ENCODE measurements at regions not wholly inside any gene's neighbourhood (a gene's known extent, or its start where the extent isn't known, plus 50 kb on each side); places are given as distances from the start of the nearest gene placed in this dataset.

DNA sequence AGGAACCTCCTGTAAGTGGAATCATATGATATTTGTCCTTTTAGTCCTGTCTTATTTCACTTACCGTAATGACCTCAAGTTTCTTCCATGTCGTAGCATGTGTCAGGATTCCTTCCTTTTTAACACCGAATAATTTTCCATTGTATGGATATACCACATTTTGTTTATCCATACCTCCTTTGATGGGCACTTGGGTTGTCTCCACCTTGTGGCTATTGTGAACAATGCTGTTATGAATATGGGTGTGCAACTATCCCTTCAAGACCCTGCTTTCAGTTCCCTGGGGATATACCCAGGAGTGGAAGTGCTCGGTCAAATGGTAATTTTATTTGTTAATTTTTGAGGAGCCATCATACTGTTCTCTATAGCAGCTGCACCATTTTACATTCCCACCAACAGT, 244.9 kb upstream of the BLID start:
- no peak for DNase-seq (ENCODE audit: low read depth in 2 of 2)
- TF ChIP-seq, protein P1, sequence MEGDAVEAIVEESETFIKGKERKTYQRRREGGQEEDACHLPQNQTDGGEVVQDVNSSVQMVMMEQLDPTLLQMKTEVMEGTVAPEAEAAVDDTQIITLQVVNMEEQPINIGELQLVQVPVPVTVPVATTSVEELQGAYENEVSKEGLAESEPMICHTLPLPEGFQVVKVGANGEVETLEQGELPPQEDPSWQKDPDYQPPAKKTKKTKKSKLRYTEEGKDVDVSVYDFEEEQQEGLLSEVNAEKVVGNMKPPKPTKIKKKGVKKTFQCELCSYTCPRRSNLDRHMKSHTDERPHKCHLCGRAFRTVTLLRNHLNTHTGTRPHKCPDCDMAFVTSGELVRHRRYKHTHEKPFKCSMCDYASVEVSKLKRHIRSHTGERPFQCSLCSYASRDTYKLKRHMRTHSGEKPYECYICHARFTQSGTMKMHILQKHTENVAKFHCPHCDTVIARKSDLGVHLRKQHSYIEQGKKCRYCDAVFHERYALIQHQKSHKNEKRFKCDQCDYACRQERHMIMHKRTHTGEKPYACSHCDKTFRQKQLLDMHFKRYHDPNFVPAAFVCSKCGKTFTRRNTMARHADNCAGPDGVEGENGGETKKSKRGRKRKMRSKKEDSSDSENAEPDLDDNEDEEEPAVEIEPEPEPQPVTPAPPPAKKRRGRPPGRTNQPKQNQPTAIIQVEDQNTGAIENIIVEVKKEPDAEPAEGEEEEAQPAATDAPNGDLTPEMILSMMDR (IDR thresholded peaks at IDR 0.05; ENCODE audit: low read depth, low read length): no peak
- no peak overlapping the region for H3K4me3 ChIP-seq (replicated peaks in 1 of 2; ENCODE audit: low read depth in 2 of 2, low read length in 2 of 2)

DNA sequence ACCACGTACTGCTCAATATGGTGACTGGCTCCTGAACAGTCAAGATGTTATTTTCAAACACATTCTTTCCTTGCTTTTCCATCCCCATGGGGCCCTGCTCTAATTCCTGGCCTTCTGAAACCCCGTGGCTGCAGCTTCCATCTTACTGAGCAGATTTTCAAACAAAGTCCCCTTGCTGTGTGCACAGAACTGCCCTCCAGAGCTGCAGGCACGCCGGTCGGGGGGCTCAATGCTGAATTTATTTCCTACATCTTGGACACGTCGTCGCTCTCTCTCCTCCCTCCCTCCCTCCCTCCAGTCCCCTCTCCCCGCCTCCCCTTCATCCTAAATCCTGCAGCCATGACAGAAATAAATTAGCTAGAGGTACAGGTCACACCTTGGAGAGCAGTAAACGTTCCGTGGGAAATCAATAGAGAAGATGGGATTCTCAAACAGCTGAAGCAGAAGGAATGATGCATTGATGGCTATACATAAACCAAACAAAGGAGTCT, 243.1 kb upstream of the BLID start:
- TF ChIP-seq, protein P1 (IDR thresholded peaks at IDR 0.05; ENCODE audit: low read depth, low read length): no peak
- no peak overlapping the region for H3K4me3 ChIP-seq (replicated peaks in 1 of 2; ENCODE audit: low read depth in 2 of 2, low read length in 2 of 2)
- no peak for DNase-seq (ENCODE audit: low read depth in 2 of 2)

DNA sequence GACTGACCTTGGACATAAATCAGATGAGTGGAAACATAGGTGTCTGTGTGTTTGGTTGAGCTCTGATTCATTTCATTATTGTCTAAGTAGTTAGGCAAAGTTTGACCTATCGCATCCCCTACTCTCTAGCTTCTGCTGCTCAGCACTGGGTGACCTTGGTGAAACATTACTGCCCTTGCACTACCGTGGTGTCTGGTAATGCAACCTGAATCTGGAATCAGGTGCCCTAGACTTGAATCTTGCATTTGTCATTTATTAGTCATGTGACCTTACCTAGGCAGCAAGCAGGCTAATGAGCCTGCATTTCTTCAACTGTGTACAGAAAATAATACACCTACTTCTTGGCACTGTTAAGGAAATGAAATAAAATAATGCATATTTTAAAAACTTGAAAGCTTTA, 242.3 kb upstream of the BLID start:
- DNase-seq (ENCODE audit: low read depth in 2 of 2): no peak
- TF ChIP-seq, protein P1 (IDR thresholded peaks at IDR 0.05; ENCODE audit: low read depth, low read length): no peak
- no peak overlapping the region for H3K4me3 ChIP-seq (replicated peaks in 1 of 2; ENCODE audit: low read depth in 2 of 2, low read length in 2 of 2)

DNA sequence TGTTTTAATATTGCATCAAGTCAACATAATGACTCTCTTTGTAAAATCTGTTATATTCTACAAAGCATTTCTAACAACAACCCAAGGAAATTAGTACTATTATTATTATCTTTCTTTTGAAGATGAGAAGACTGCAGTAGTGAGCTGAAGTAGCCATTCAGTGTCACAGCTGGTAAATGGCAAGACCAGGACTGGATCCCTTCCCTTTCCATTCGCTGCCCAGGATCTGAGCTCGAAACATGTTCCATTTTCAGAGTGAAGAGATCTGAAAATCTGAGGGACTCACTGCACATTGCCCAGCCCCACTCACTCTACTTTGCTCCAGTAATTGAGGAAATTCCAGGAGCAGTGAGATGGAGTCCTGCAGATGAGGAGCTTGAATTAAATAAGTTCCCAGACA, 240.0 kb upstream of the BLID start:
- no peak for DNase-seq (ENCODE audit: low read depth in 2 of 2)
- no peak overlapping the region for H3K4me3 ChIP-seq (replicated peaks in 1 of 2; ENCODE audit: low read depth in 2 of 2, low read length in 2 of 2)
- TF ChIP-seq, protein P1 (IDR thresholded peaks at IDR 0.05; ENCODE audit: low read depth, low read length): no peak

DNA sequence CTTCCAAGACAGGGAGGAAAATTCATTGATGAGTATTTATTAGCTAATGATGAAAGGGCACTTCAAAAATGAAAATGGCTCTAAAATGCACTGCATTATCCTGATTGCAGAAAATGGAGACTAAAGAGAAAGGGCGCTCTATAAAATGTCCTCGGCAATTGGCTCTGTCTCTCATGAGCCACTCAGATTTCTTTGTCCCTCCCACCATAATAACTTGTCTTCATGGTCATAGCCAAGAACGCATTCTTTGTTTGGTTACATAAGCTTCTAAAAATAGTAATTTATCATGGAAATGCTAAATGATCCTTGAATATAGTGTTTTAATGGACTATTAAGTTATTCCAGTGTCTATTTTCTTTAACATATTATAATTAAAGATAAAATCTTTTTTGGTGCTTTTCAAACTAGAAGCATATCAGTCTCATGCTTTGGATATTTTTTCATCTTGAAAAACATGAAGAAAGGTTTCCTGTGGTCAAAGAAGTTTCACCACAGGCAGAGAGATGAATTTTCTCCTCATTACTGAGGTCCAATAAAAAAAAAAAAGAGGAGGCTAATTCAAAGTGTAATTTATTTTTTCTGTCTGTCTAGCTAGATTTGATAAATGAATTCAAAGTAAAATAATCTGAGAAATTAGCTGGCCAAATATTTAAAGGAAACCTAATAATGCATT, 238.1 kb upstream of the BLID start:
- H3K4me3 ChIP-seq (replicated peaks in 1 of 2; ENCODE audit: low read depth in 2 of 2, low read length in 2 of 2): no peak overlapping the region
- TF ChIP-seq, protein P1 (IDR thresholded peaks at IDR 0.05; ENCODE audit: low read depth, low read length): no peak
- DNase-seq (ENCODE audit: low read depth in 2 of 2): peak in 1 of 2 donors; percentile 50

DNA sequence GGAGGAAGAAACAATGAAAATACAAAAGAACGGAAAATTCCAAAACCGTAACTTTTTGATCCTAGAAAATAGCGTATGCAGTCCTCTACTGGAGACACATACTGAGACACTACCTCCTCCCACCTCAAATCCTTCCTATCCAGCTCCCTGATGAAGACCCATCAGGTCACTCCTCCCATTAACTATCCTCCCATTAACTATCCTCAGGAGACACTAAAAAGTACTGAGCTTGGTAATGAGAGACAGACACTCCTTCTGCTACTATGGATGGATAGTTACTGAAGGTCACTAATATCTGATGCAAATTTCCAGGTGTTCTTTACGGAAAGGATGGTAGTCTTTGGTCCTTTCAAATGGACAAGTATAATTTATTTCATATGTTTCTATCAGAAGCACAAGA, 237.5 kb upstream of the BLID start:
- TF ChIP-seq, protein P1 (IDR thresholded peaks at IDR 0.05; ENCODE audit: low read depth, low read length): no peak
- DNase-seq (ENCODE audit: low read depth in 2 of 2): no peak
- no peak overlapping the region for H3K4me3 ChIP-seq (replicated peaks in 1 of 2; ENCODE audit: low read depth in 2 of 2, low read length in 2 of 2)

Measured in cardiac fibroblast (primary cell).